Liver (tissue), 3 donors: ENCODE measurements at regions not wholly inside any gene's neighbourhood (a gene's known extent, or its start where the extent isn't known, plus 50 kb on each side); places are given as distances from the start of the nearest gene placed in this dataset.

ENCODE experiments used
- CTCF ChIP-seq: fragments of 150-350 bp; IDR thresholded peaks from 2 replicates; pipeline ENCODE4 v1.5.1; 2017; ENCODE audit warnings: improper control_type of control experiment, low read depth, low read length; ENCODE audit not compliant: missing input control
- TAF1 ChIP-seq: conservative IDR thresholded peaks from 2 replicates; pipeline ENCODE4 v1.6.1; 2016; ENCODE audit warnings: antibody characterized with exemption, mild to moderate bottlenecking
- donor health status: healthy.
- donor health status: healthy.

- TF ChIP-seq CTCF (no peak), TAF1 (no peak)
Observed at GRCh38 chr21:23026878-23027277, 2028.7 kb downstream of the NCAM2 start.
